Adrenal gland (tissue), 5 donors: ENCODE measurements at regions not wholly inside any gene's neighbourhood (a gene's known extent, or its start where the extent isn't known, plus 50 kb on each side); places are given as distances from the start of the nearest gene placed in this dataset.

ENCODE experiments used
- POLR2A ChIP-seq, 2 donors: fragments of 450-650 bp; IDR thresholded peaks; one replicate each; pipeline ENCODE4 v1.6.1; 2017; ENCODE audit warnings: antibody characterized with exemption in 2 of 2, mild to moderate bottlenecking in 2 of 2, moderate library complexity in 1 of 2
- TF ChIP-seq, protein P1 (sequence below), 6 experiments: fragments of 450-650 bp in 4 of 6; fragments of 200-600 bp in 2 of 6; sonication (generic) in 1 of 6; IDR thresholded peaks; 1 replicate in 5 of 6; 2 replicates in 1 of 6; pipeline versions ENCODE4 v1.5.1 to v1.8.0; 2016 to 2021; ENCODE audit warnings: antibody characterized with exemption in 6 of 6, mild to moderate bottlenecking in 2 of 6, moderate library complexity in 1 of 6
- donor health status: DM: no; HTN: no; CAD: no.

DNA sequence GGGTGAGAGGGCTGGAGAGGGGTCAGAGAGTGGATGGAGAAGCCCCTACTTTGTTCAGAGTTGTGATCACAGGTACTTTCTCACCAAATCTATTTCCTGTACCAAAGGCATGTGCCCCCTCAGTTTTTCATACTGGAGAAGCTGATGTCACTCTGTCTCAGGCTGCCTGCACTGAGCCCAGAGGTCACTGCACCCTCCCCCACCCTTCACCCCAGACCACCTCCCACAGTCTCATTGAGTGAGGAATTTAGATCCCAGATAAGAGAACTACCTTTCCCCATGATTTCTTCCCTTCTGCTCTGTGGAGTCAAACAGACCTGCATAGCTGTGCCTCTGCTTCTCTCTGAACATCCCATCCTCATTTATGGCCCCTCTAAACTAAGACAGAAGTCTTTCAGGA lies 140.0 kb upstream of the IRX6 start:
- TF ChIP-seq, protein P1, sequence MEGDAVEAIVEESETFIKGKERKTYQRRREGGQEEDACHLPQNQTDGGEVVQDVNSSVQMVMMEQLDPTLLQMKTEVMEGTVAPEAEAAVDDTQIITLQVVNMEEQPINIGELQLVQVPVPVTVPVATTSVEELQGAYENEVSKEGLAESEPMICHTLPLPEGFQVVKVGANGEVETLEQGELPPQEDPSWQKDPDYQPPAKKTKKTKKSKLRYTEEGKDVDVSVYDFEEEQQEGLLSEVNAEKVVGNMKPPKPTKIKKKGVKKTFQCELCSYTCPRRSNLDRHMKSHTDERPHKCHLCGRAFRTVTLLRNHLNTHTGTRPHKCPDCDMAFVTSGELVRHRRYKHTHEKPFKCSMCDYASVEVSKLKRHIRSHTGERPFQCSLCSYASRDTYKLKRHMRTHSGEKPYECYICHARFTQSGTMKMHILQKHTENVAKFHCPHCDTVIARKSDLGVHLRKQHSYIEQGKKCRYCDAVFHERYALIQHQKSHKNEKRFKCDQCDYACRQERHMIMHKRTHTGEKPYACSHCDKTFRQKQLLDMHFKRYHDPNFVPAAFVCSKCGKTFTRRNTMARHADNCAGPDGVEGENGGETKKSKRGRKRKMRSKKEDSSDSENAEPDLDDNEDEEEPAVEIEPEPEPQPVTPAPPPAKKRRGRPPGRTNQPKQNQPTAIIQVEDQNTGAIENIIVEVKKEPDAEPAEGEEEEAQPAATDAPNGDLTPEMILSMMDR (IDR thresholded peaks at IDR 0.05), result no peak
- TF ChIP-seq POLR2A (IDR thresholded peaks at IDR 0.05), result no peak
